C4-2B (cell line): ENCODE measurements at regions not wholly inside any gene's neighbourhood (a gene's known extent, or its start where the extent isn't known, plus 50 kb on each side); places are given as distances from the start of the nearest gene placed in this dataset.

Source experiments
- H3K27ac ChIP-seq: fragments of 450-650 bp; 2 replicates; pipeline ENCODE4 v1.5.1; 2017
- ZFX ChIP-seq: fragments of 450-650 bp; IDR thresholded peaks from 2 replicates; pipeline ENCODE4 v1.6.1; 2017
- TF ChIP-seq, protein P1 (sequence below): fragments of 450-650 bp; conservative IDR thresholded peaks from 2 replicates; pipeline ENCODE4 v1.5.1; 2017; ENCODE audit warnings: mild to moderate bottlenecking

DNA sequence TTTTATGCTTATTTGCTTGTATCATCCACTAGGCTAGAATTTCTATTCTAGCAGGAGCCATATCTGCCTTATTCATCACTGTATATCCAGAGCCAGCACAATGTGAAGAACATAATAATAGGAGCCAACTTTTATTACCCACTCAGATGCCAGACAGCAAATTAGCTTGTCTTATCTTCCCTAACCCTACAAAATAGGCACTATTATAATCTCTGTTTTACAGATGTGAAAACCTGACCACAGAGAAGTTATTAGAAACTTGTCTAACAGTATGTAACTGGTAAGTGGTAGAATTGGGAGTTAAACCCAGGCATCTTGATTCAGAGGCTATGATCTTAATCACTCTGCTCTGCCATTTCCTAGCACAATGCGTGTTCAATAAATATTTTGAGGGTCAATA, 579.5 kb downstream of the CAAP1 start:
- no peak overlapping the region for H3K27ac ChIP-seq
- TF ChIP-seq ZFX: no peak
- TF ChIP-seq, protein P1, sequence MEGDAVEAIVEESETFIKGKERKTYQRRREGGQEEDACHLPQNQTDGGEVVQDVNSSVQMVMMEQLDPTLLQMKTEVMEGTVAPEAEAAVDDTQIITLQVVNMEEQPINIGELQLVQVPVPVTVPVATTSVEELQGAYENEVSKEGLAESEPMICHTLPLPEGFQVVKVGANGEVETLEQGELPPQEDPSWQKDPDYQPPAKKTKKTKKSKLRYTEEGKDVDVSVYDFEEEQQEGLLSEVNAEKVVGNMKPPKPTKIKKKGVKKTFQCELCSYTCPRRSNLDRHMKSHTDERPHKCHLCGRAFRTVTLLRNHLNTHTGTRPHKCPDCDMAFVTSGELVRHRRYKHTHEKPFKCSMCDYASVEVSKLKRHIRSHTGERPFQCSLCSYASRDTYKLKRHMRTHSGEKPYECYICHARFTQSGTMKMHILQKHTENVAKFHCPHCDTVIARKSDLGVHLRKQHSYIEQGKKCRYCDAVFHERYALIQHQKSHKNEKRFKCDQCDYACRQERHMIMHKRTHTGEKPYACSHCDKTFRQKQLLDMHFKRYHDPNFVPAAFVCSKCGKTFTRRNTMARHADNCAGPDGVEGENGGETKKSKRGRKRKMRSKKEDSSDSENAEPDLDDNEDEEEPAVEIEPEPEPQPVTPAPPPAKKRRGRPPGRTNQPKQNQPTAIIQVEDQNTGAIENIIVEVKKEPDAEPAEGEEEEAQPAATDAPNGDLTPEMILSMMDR: no peak

DNA sequence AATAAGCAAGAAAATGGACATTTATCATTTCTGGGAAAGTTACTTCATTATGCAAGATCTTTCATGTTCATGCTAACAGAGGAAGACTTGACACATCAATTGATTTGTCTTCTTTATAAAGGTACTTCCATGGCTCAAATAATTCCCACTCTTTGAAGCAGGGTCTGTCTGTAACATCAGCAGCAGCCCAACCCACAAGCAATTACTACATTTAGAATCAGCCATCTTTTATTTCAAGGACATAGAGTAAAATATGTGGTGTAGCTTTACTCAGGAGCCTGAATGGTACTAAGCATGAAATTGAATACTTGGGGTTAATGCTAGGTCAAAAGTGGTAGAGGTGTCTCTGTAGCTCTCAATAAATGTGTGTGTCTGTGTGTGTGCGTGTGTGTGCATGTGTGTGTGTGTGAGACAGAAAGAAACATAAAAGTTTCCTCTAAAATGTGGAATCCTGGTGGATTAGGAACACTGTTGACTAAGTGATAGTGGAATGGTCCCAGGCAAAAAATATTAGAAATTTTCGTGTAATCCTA, 581.1 kb downstream of the CAAP1 start:
- no peak for TF ChIP-seq ZFX
- TF ChIP-seq, protein P1: no peak
- no peak overlapping the region for H3K27ac ChIP-seq

DNA sequence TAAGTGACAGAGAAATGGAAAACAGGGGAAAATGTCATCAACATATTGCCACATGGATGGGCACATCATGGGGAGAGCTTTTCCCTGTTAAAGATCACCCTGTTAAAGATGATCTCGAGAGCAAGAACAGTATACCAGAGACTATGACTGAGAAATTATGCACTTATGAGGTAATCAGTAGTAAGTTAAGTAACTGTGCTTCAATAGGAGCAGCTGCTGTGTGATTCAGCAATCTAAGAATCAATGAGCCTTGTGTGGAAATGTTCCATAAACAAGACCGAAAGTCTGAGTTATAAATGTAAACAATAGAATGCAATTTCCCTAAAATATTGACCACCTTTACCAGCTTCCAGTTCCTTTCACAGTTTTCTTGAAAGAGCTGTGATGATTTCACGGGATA, 582.3 kb downstream of the CAAP1 start:
- H3K27ac ChIP-seq: no peak overlapping the region
- TF ChIP-seq ZFX: no peak
- TF ChIP-seq, protein P1: no peak

DNA sequence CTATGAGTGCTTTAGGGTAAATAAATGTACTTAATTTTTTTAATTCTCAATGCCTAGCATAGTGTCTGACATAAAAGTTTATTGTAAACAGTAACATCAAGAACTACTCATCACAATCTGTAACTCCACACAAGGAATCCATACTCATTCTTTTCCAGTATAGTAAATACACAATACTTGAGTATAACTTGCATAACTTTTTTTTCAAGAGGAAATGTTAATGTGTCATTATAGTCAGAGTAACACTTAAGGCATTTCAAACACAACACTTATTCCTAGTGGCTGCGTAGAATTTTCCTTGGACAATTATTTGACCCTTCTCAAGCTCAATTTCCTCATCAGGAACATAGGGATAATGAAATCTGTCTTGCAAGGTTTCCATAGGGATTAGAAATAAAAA, 584.3 kb downstream of the CAAP1 start:
- no peak overlapping the region for H3K27ac ChIP-seq
- TF ChIP-seq ZFX: no peak
- TF ChIP-seq, protein P1: no peak

DNA sequence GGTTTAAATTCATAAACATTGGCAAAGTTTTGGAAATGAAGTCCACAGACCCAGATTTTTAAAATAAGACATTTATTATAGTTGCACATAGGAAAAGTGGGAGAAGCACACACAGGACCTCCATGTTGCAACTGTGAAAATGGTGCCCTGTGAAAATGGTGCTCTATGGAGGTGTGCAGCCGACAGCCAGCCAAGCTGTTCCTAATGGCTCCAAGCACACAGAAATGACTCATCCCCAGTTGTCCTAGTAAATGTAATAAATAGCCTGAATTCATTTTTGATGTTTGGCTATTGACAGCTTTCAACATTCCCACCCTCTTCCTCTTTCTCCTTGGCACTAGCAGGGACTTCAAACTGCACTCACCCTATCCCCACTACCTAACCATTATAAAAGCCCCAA, 590.9 kb downstream of the CAAP1 start:
- H3K27ac ChIP-seq: no peak overlapping the region

DNA sequence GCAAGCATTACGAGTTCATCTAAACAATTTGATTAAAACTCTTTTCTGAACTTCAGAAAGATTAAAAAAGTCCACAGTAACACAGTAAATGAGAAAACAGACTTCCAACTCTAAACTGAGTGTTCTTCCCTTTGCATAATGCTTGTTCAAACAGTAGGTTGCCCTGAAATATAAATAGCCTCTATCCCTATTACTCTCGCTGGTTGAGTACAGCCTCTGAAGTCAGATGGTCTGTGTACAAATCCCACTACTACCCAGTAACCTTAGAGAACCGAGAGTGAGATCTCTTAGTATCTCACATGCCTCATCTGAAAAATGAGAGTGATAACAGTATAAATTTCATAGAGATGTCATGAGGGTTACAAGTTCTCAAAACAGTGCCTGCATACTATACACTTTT, 591.6 kb downstream of the CAAP1 start:
- no peak for TF ChIP-seq ZFX
- TF ChIP-seq, protein P1: no peak
- no peak overlapping the region for H3K27ac ChIP-seq

More for the DNA sequence above, 590.9 kb downstream of the CAAP1 start:
- TF ChIP-seq, protein P1: no peak
- no peak for TF ChIP-seq ZFX

DNA sequence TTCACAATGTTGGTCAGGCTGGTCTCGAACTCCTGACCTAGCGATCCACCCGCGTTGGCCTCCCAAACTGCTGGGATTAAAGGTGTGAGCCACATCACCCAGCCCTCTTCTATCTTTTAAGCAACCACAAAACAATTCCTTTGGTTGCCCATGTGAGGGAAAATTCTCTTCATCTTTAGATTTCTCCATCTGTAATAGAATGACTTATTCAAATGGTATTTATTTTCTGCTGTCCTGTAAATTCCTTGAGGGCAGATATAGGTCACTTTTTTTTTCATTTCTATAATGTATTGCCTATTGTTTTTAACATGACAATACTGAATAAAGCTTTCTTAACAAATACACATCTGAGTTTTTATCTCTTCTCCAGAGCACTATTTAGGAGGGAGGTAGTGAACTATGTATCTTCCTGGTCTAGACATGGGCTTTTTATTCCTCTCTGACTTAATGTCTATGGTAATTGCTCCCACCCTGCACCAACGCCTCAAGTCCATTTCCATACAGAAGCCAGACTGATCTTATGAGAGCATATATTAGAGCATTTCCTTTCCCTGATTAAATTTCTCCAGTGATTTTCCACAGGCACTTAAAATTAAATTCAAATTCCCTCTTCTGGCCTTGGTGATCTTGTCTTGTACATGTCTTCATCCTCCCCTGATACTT, 595.6 kb downstream of the CAAP1 start:
- H3K27ac ChIP-seq: no peak overlapping the region
- no peak for TF ChIP-seq ZFX
- TF ChIP-seq, protein P1: no peak
